ENCODE measurements at regions not wholly inside any gene's neighbourhood (a gene's known extent, or its start where the extent isn't known, plus 50 kb on each side); places are given as distances from the start of the nearest gene placed in this dataset.

DNA sequence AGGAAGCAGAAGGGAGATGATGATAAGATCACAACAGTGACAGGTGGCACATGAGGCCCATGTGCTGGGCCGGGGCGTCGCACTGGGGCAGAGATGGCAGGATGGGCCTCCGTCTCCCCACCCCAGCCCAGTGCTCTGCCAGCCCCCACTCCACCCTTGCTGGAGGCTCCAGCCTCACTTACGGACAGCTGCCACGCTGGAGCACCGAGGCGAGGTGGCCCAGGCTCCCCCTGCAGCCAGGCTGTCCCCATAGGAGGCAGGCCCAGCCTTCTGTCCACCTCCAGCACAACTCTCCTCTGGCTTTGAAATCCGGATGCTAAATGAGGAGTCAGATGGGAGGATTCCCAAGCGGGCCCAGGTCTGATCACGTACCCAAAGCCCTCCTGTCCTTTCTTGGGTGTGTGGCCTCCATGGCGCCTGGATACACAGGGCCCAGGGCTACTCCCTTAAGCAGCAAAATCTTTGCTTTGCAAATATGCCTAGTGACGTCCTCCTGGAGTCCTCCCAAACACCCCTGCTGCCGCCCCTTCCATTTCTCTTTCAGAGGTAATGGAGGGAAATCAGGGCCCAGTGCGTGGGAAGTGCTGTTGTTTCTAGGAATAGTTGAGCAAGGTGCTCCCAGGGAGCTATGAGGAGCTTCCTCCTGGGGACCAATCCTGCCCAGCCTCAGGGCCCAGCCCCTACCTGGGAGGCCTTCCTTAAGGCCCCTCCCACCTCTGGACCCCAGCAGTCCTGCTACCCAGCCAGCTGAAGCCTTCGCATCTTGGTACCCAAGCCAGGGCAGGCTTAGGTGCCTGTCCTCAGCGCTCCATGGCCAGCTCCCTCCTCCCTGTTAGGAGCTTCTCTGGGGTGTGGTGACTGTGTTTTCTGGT is 170.4 kb upstream of the MYCN start:
- TF ChIP-seq POLR2AphosphoS5 (IDR thresholded peaks at IDR 0.05; ENCODE audit: low read depth, low read length) (no peak), POLR2A (IDR thresholded peaks at IDR 0.05; ENCODE audit: low read depth, low read length) (no peak), TAF1 (IDR thresholded peaks at IDR 0.05; ENCODE audit: borderline replicate concordance, low read depth, low read length) (no peak)

All from GM12892 (cell line).